ENCODE measurements at regions not wholly inside any gene's neighbourhood (a gene's known extent, or its start where the extent isn't known, plus 50 kb on each side); places are given as distances from the start of the nearest gene placed in this dataset.
"Not testable (repeated sequence)": the region's sequence is repeated elsewhere in the genome, so short reads cannot be mapped to it uniquely, and the experiment has no call there.

GRCh38 chr11:88061111-88061510, 114.1 kb downstream of the RAB38 start:
- no peak for DNase-seq (ENCODE audit: low read depth, low spot score)
- no peak overlapping the region for H3K27ac ChIP-seq

GRCh38 chr11:88059326-88059725, 115.9 kb downstream of the RAB38 start:
- H3K27ac ChIP-seq: no peak overlapping the region
- DNase-seq (ENCODE audit: low read depth, low spot score): no peak

GRCh38 chr11:88051396-88051795, 123.8 kb downstream of the RAB38 start:
- peak overlapping the region; percentile 21 for H3K27ac ChIP-seq
- DNase-seq (ENCODE audit: low read depth, low spot score): peak; percentile 16

- peak; percentile 39 for DNase-seq (ENCODE audit: low read depth, low spot score)
- no peak overlapping the region for H3K27ac ChIP-seq
These were observed 125.0 kb downstream of the RAB38 start for GRCh38 chr11:88050247-88050646.

GRCh38 chr11:88045288-88045687, 130.0 kb downstream of the RAB38 start:
- not testable (repeated sequence) for H3K27ac ChIP-seq; DNase-seq (ENCODE audit: low read depth, low spot score)

GRCh38 chr11:88044658-88045057, 130.6 kb downstream of the RAB38 start:
- not testable (repeated sequence) for H3K27ac ChIP-seq; DNase-seq (ENCODE audit: low read depth, low spot score)

- no peak for DNase-seq (ENCODE audit: low read depth, low spot score)
- H3K27ac ChIP-seq: no peak overlapping the region
These were observed 132.1 kb downstream of the RAB38 start for GRCh38 chr11:88043149-88043548.

- no peak overlapping the region for H3K27ac ChIP-seq
- DNase-seq (ENCODE audit: low read depth, low spot score): no peak
These were observed 132.6 kb downstream of the RAB38 start for GRCh38 chr11:88042647-88043046.

GRCh38 chr11:88042238-88042637, 133.0 kb downstream of the RAB38 start:
- no peak overlapping the region for H3K27ac ChIP-seq
- DNase-seq (ENCODE audit: low read depth, low spot score): no peak

- no peak for DNase-seq (ENCODE audit: low read depth, low spot score)
These were observed 133.6 kb downstream of the RAB38 start for GRCh38 chr11:88041679-88042078.

GRCh38 chr11:88040148-88040496, 135.1 kb downstream of the RAB38 start:
- DNase-seq (ENCODE audit: low read depth, low spot score): no peak
- H3K27ac ChIP-seq: no peak overlapping the region

More at GRCh38 chr11:88041679-88042078, 133.6 kb downstream of the RAB38 start:
- no peak overlapping the region for H3K27ac ChIP-seq

- no peak for DNase-seq (ENCODE audit: low read depth, low spot score)
- no peak overlapping the region for H3K27ac ChIP-seq
These were observed 135.6 kb downstream of the RAB38 start for GRCh38 chr11:88039476-88040147.

- no peak overlapping the region for H3K27ac ChIP-seq
- no peak for DNase-seq (ENCODE audit: low read depth, low spot score)
These were observed 137.2 kb downstream of the RAB38 start for GRCh38 chr11:88038063-88038462.

- H3K27ac ChIP-seq: no peak overlapping the region
- no peak for DNase-seq (ENCODE audit: low read depth, low spot score)
These were observed 138.5 kb downstream of the RAB38 start for GRCh38 chr11:88036701-88037100.

GRCh38 chr11:88035271-88035670, 140.0 kb downstream of the RAB38 start:
- DNase-seq (ENCODE audit: low read depth, low spot score): no peak
- no peak overlapping the region for H3K27ac ChIP-seq

GRCh38 chr11:88017666-88018065, 157.6 kb downstream of the RAB38 start:
- no peak overlapping the region for H3K27ac ChIP-seq
- DNase-seq (ENCODE audit: low read depth, low spot score): no peak

- DNase-seq (ENCODE audit: low read depth, low spot score): no peak
- H3K27ac ChIP-seq: no peak overlapping the region
These were observed 158.7 kb downstream of the RAB38 start for GRCh38 chr11:88016392-88017170.

- no peak overlapping the region for H3K27ac ChIP-seq
- DNase-seq (ENCODE audit: low read depth, low spot score): peak; percentile 43
These were observed 160.1 kb downstream of the RAB38 start for GRCh38 chr11:88015170-88015569.

GRCh38 chr11:88013508-88014065, 161.7 kb downstream of the RAB38 start:
- no peak overlapping the region for H3K27ac ChIP-seq
- no peak for DNase-seq (ENCODE audit: low read depth, low spot score)

- no peak overlapping the region for H3K27ac ChIP-seq
- DNase-seq (ENCODE audit: low read depth, low spot score): no peak
These were observed 162.8 kb downstream of the RAB38 start for GRCh38 chr11:88012456-88012855.

GRCh38 chr11:87976009-87976408, 199.2 kb downstream of the RAB38 start:
- no peak for DNase-seq (ENCODE audit: low read depth, low spot score)
- H3K27ac ChIP-seq: no peak overlapping the region

Data from epithelial cell of prostate (primary cell).